HG03460 (cell line): ENCODE measurements at regions not wholly inside any gene's neighbourhood (a gene's known extent, or its start where the extent isn't known, plus 50 kb on each side); places are given as distances from the start of the nearest gene placed in this dataset.

ENCODE experiments used
- ATAC-seq: cut with Tn5 transposase; IDR thresholded peaks from one replicate; pipeline ENCODE4 v1.9.1; 2021; ENCODE audit not compliant: unreplicated experiment

GRCh38 chr6:104579310-104579863 lies 280.3 kb downstream of the HACE1 start:
- ATAC-seq = no peak

- no peak for ATAC-seq
These were observed 284.2 kb downstream of the HACE1 start for GRCh38 chr6:104575536-104575935.

- ATAC-seq = no peak
These were observed 285.5 kb downstream of the HACE1 start for GRCh38 chr6:104574135-104574750.

GRCh38 chr6:104573350-104573749 lies 286.4 kb downstream of the HACE1 start:
- no peak for ATAC-seq

GRCh38 chr6:104572901-104573300 lies 286.8 kb downstream of the HACE1 start:
- no peak for ATAC-seq

- no peak for ATAC-seq
These were observed 293.3 kb downstream of the HACE1 start for GRCh38 chr6:104566411-104566810.

GRCh38 chr6:104563306-104563705 lies 296.4 kb downstream of the HACE1 start:
- ATAC-seq = no peak

- no peak for ATAC-seq
These were observed 300.1 kb downstream of the HACE1 start for GRCh38 chr6:104559435-104560202.

- no peak for ATAC-seq
These were observed 301.0 kb downstream of the HACE1 start for GRCh38 chr6:104558746-104559145.

- no peak for ATAC-seq
These were observed 311.4 kb downstream of the HACE1 start for GRCh38 chr6:104548297-104548696.

GRCh38 chr6:104541411-104541810 lies 318.3 kb downstream of the HACE1 start:
- ATAC-seq = no peak

GRCh38 chr6:104540743-104541142 lies 319.0 kb downstream of the HACE1 start:
- no peak for ATAC-seq

GRCh38 chr6:104539173-104539572 lies 320.5 kb downstream of the HACE1 start:
- no peak for ATAC-seq

- no peak for ATAC-seq
These were observed 321.8 kb downstream of the HACE1 start for GRCh38 chr6:104537872-104538271.

- ATAC-seq = no peak
These were observed 322.5 kb downstream of the HACE1 start for GRCh38 chr6:104537180-104537579.

- ATAC-seq = no peak
These were observed 327.3 kb downstream of the HACE1 start for GRCh38 chr6:104532462-104532861.

GRCh38 chr6:104531646-104532045 lies 328.1 kb downstream of the HACE1 start:
- ATAC-seq = no peak

GRCh38 chr6:104527761-104528415 lies 331.8 kb downstream of the HACE1 start:
- no peak for ATAC-seq

GRCh38 chr6:104527311-104527710 lies 332.4 kb downstream of the HACE1 start:
- no peak for ATAC-seq

GRCh38 chr6:104526376-104526775 lies 333.3 kb downstream of the HACE1 start:
- no peak for ATAC-seq

GRCh38 chr6:104525677-104526322 lies 333.9 kb downstream of the HACE1 start:
- ATAC-seq = peak; percentile 99
